RPMI7951 (cell line): ENCODE measurements at regions not wholly inside any gene's neighbourhood (a gene's known extent, or its start where the extent isn't known, plus 50 kb on each side); places are given as distances from the start of the nearest gene placed in this dataset.
"Not testable (repeated sequence)": the region's sequence is repeated elsewhere in the genome, so short reads cannot be mapped to it uniquely, and the experiment has no call there.

Source experiments
- DNase-seq: peaks from one replicate; pipeline ENCODE4 v3.0.0-alpha.2; 2012; ENCODE audit warnings: low read depth

DNA sequence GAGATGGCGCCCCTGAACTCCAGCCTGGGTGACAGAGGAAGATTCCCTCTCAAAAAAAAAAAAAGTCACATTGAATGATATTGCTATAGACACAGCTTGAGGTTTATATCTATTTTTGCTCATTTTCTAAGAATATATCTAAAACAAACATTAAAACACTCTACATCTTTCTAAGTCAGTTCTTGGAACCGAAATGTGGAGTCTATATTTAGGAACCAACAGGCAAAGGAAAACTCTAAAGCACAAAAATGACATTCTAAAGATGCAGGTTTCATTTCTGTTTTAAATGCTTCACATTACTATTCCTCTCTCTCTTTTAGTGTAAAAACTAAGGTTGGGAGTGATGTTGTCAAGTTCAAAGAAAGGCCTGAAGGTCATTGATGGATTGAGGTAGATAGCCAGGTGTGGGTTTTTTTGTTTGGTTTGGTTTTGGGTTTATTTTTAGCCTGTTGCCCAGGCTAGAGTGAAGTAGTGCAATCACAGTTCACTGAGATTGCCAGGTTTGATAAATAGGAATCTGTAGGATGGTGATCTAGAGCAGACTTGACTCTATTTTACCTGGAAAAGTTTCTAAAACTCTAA lies 194.0 kb upstream of the RBBP8 start:
- DNase-seq: no peak

DNA sequence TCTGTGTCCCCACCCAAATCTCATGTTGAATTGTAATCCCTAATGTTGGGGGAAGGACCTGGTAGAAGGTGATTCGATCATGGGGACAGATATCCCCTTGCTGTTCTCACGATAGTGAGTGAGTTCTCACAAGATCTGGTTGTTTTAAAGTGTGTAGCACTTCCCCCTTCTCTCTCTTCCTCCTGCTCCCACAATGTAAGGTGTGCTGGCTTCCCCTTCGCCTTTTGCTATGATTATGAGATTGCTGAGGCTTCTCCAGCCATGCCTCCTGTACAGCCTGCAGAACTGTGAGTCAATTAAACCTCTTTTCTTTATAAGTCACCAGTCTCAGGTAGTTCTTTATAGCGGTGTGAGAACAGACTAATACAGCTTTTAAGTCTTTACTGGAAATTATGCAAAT lies 193.3 kb upstream of the RBBP8 start:
- DNase-seq: no peak

DNA sequence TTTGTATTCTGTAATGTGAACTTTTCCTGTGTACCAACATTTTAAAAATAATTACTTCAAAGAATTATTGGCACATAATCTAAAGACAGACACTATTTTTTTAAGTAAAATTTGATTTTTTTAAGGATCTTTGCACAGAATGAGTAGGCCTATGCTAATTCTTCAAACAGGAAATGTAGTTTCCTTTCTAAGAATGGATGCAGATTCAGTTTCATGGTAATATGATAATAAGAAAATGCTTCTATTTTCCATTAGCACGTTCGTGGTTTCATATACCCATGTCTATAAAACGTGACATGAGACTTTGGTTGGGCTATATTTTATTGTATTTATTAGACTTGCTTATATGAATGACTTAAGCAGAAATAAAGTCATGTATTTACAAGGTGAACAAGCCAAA lies 191.8 kb upstream of the RBBP8 start:
- DNase-seq: no peak

DNA sequence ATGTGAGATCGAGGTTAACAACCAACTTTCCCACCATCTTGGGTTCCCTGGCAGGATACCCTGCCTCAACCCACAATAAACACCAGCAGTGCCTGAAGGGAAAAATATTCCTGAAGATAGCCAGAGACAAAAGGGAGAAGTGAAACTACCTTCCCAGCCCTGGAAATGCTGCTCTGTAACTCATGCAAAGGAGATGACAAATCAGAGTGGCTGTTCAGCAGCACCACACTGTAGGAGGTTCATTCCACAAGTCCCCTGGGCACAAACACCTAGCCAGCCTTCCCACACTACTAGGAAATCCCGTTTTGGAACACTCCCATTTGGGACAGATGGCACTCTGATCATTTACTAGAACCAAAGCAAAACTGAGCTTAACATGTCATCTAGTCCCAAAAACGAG lies 190.7 kb upstream of the RBBP8 start:
- DNase-seq: peak; percentile 49

DNA sequence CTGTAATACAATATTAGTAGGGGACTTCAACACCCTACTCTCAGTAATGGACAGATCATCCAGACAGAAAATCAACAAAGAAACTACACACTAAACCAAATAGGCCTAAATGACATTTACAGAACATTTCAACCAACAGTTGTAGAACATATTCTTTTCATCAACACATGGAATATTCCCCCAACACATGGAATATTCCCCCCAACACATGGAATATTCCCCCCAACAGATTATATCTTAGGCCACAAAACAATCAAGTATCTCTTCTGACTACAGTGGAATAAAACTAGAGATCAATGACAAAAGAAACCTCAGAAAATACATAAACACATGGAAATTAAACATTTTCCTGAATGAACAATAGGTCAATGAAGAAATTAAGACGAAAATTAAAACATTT lies 187.2 kb upstream of the RBBP8 start:
- DNase-seq: no peak

DNA sequence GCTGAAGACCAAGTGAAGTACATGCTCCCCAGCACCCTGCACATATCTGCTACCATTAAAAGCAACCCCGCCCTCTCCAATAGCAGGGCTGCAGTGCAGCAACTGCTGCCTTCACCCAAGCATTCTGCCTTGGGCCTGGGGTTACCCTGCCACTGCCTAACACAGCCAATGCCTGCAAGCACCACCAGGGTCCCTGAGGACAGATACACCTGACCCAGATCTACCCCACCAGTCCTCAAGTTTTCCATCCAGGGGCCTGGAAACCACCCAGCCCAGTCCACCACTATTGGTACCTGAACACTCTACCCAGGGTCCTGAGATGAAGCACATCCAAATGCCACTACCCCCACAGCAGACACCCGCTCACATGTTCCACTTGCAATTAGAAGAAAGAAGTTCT lies 181.1 kb upstream of the RBBP8 start:
- no peak for DNase-seq

DNA sequence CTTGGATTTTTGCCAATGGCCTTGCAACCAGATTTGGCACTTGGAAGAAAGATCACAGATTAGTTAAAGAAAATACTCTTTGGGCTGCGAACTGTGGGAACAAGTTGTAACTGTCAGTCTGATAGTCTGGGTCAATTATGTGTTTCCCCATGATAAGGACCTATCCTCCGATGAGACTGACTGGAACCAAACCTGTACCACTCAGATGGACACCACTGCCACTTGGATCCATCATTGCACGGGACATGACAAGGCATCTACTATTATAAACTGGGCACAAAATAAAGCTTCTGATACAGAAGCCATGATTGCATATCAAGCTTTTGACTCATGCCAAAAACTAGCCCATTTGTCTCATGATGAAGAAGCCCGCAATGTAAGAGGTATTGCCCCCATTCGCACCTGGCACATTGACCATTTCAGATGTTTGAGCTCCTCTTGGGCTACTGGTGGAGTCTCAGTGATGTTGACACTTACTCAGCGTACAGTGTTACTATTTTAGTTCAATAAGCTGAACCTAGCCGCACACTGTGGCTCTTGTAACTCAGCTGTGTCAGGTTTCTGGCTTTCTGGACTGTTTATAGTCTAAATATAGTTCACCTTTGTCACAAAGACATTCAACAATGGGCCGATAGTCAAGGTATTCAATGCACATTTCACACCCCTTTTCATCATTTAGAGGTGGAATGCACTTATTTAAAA lies 179.8 kb upstream of the RBBP8 start:
- DNase-seq: no peak

DNA sequence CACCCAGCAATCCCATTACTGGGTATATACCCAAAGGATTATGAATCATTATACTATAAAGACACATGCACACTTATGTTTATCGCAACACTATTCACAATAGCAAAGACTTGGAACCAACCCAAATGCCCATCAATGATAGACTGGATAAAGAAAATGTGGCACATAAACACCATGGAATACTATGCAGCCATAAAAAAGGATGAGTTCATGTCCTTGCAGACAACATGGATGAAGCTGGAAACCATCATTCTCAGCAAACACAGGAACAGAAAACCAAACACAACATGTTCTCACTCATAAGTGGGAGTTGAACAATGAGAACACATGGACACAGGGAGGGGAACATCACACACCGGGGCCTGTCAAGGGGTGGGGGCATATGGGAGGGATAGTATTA lies 169.1 kb upstream of the RBBP8 start:
- not testable (repeated sequence) for DNase-seq

DNA sequence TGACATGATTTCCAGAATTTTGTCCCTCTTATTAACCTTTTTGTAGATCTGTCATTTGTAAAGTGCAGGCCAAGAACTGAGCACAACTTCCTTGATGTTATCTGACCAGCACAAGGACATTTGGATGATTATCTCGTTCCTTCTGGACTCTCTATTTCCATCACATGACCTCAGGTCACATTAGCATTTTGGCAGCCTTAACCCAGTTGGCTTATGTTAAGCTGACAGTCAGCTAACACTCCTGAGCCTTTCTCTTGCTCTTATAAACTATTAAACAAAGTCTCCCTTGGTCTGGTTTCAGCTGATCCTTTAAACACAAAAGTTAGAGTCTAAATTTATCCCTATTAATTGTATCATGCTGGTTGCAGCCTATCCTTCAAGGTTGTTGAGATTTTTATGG lies 167.2 kb upstream of the RBBP8 start:
- no peak for DNase-seq

DNA sequence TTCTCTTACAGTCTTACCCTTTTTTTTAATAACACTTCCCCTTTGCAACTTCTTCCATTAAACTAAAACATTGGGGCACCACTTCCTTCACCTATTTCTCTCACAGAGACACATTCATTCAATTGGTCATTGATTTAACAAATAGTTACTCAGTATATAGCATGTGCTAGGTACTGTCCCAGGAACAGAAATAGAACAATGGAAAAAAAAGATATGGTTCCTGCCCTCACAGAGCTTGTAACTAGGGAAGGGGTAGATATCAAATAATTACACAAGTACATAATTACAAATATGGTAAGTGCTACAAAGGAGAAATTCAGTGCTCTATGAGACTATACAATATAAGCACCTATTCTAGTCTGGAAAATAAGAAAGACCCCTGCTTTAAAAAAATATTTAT lies 165.5 kb upstream of the RBBP8 start:
- no peak for DNase-seq

DNA sequence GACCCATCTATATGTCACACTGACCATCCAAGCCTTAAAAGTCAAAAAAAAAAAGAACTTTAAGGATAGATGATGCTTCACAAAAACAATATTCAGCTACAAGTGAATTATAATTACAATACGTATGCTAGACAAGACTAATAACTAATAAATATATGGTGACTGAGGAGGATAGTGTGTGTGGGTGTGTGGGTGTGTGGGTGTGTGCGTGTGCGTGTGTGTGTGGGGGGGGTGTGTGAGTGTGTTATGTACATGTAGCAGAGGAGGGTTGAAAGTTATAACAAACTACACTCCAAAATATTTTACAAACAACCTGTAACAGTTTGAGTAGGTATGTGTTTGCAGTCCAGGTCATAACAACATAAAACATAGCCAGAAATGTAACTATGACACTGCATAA lies 159.2 kb upstream of the RBBP8 start:
- no peak for DNase-seq

DNA sequence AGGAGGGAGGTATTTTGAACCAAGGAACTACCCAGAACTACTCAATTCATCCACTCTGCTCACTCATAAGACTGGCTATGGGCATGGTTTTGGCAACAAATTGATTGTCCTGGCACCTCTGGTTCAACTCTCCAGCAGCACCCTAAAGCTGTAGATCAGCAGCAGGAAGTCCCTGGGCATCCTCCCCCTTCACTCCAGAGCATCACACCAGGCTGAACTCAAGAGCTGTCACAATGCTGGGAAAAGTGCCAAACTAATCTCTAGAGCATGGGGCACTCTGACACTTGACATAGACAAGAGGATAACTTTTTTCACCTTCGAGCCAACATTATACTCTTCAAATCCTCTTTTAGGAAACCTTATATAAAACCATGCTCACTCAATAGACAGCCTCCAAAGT lies 154.1 kb upstream of the RBBP8 start:
- DNase-seq: peak; percentile 22

DNA sequence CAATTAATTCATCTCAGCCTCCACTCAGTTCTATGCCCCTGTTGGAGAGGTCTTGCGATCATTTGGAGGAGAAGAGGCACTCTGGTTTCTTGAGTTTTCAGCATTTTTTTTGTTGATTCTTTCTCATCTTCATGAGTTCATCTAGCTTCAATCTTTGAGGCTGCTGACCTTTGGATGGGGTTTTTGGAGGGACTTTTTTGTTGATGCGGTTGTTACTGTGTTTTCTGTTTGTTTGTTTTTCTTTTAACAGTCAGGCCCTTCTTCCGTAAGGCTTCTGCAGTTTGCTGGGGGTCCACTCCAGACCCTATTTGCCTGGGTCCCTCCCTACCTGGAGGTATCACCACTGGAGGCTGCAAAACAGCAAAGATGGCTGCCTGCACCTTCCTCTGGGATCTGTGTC lies 149.9 kb upstream of the RBBP8 start:
- no peak for DNase-seq

DNA sequence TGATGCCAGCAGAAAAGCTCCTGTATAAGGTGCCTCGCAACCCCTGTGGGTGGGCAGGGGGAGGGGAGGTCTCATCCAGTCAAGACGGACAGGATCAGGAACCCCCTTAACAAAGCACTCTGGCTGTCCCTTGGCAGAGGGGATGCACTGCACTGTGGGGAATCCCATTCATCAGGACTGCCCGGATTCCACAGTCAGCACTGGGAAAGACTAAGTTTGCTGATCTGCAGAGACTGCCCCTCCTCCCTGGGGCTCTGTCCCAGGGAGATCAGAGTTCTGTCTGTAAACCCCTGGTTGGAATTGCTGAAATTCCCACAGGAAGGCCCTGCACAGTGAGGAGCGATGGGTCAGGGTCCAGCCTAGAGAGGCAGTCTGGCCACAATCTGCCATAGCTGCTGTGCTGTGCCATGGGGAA lies 149.5 kb upstream of the RBBP8 start:
- DNase-seq: no peak

DNA sequence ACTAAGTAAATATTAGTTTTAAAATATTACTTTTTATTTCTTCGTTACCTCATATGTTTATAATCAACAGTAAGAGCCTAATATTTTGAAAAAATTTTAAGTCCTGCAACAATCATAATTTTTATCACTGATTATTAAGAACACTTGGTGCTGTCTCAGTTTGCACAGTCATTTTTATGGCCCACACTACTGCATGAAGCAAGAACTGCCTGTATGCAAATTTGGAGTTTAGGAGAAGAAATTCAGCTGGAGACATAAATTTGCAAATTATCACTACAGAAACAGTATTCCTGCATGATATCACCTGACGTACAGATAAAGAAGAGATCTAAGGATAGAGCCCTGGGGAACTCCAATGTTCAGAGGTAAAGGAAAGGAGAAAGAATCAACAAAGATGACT lies 144.1 kb upstream of the RBBP8 start:
- no peak for DNase-seq

DNA sequence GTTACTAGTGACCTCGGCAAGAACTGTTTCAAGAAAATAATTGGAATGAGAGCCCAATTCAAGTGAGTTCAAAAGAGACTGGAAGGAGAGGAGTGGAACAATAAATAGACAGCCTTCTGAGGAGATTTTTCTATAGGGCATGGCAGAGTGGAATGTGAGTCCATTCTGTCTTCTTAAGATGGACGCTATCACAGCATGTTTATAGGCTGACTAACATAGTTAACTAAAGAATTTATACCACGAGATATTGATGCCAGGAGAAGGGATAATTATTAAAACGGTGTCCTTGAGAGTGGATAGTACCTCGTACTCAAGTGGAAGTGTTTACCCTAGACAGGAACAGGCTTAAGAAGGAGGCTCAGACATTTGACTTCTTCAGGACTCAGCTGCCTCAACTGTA lies 143.5 kb upstream of the RBBP8 start:
- DNase-seq: no peak

DNA sequence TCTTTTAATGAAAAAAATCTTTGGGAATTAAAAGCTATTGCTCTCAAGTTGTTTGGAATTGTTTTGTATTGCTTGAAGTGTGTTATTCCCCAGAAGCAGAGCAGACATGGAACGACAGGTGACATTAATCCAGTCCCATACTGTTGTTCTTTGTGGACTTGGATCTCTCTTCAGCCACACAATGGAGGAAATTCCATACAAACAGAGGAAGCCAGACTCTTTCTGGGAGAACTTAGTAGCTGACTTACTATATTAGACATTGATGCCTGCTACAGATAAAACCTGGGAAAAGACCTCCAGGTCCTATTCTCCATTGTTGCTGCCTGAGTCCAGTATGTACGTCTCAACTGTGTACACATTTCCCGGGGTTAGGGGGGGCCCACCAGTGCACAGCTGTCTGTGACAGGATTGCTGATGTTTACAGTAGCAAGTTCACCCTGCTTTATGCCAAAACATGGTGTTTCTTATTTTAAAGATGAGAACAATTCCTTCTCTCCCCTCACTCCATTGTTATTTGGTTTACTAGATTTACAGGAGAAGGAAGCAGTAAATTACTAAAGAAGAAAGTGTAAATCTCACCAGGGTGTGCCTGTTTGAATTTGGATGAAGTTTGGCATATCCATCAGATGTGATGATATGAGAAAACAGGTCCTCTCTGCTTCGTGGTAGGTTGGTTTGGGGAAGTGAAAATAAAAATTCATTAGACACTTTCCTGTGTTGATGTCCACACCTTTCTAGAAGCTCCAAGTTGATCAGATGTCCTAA lies 142.4 kb upstream of the RBBP8 start:
- no peak for DNase-seq

DNA sequence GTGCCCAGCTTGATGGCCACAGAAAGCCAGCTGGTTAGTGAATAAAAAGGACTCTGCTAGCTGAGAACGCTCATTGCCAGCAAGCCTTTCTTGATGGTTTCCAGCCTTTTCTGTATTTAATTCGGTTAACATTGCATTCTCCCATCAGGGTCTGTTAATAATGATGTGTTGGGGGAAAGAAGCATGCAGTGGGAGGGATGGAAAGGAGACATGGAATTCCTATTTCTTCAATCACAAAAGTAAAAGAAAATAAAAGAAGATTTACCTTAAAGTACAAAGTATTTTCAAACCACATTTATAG lies 141.9 kb upstream of the RBBP8 start:
- DNase-seq: no peak

DNA sequence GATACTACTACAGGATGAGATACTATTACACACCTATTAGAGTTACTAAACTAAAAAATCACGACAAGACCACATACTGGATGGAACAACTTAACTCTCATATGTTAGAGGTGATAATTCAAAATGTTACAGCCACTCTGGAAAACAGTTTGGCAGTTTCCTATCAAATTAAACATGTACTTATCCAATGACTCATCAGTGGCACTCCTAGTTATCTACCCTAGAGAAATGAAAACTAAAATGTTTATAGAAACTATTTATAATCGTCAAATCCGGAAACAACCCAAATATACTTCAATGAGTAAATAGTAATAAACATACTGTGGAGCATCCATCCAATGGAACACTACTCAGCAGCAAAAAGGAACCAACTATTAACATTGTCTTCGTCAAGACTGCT lies 137.0 kb upstream of the RBBP8 start:
- DNase-seq: no peak

DNA sequence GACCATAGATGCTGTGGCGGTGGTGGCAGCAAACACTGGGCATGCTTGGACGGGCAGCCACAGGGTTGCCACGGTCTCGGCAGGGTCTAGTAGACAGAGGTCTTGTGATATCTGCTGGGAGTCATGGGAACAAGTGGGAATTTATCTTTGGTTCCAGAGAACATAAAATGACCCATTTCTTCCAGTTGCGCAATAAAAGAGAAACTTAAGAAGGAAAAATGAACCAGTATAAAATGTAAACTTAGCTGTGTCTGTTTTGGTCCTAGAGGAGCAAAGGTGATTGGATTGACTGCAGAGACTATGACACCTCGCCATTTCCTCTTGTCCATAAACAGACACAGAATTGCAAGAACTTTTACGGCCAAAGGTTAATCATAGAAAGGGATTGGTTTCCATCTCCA lies 132.6 kb upstream of the RBBP8 start:
- DNase-seq: no peak

DNA sequence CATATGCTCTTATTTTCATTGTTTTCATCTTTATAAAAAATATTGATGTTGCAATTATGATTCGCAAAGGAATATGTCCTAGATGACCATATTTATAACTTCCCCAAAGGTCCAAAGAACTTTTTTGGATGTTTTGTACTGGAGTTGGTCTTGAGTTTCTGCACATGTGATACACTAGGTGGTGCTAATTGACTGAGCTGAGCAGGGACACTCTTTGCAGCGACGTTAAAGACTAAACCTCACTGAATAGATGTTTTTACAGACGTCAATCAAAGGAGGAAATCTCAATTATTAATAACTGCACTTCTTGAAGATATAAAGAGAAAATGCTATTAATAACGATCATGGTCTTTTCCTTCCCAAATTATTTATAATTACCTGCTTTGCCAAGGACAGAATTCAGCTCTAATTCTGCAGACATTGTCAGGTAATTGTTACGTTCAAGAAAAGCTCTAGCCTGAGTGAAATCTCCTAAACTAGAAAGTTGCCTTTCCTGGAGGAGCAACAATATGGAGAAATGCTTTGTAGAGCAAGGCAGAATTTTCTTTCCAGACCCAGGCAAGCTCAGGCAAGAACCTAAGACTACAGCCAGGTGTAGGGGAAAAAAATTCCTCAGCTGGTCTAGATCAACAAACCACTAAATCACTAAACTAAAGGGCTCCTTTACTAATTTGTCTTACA lies 119.3 kb upstream of the RBBP8 start:
- peak; percentile 19 for DNase-seq

DNA sequence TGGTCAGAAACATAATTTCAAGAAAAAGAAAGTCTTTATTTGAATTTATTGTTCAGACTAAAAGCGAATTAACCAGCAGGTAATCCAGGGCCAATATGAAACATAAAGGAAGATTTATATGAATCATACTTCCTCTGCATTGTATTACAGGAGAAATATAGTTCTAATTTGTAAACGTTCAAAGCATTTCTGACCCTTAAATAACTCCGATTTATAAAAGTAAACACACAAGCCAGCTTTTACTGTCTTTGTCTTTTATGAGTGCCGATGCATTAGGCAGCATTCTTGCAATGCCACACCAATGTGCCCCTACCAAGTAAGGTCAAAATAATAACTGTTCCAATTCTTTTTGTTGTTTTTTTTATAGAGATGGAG lies 118.8 kb upstream of the RBBP8 start:
- no peak for DNase-seq
